ENCODE measurements at regions not wholly inside any gene's neighbourhood (a gene's known extent, or its start where the extent isn't known, plus 50 kb on each side); places are given as distances from the start of the nearest gene placed in this dataset.

DNA sequence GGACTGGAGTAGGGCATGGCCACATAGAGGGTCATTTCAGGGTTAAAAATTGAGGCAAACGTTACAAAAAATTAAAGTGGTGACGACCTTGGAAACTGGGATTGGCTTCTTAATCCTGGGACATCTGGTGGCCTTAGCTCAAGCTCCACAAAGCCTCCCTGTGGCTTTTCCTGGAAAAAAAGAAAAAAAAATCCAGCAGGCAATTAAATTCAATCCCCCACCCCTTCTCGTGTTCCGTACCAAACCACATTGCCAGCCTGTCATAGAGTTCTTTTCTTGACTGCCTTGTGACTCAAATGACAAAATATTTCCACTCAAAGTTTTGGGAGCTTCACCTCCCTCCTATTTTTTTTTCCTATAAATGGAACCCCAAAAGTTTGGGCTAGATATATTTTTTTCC is 195.6 kb downstream of the HRH4 start:
- Histone ChIP-seq H3K27ac (replicated peaks; ENCODE audit: low read length) (no peak overlapping the region), H3K4me1 (ENCODE audit: control insufficient read depth in 2 of 2, insufficient read depth in 1 of 2, low read depth in 1 of 2, low read length in 2 of 2) (peaks cover 0 to 1% of the 10 kb centered on the region in 2 donors), H2BK120ac (ENCODE audit: low read depth, low read length) (no peak overlapping the region), H4K91ac (ENCODE audit: low read depth, low read length, poor library complexity) (no peak overlapping the region), H3K36me3 (replicated peaks in 1 of 2; ENCODE audit: control insufficient read depth in 2 of 2, insufficient read depth in 2 of 2, low read length in 2 of 2) (no peaks in the 10 kb centered on the region), H3K14ac (ENCODE audit: low read length) (no peak overlapping the region), H3K18ac (ENCODE audit: low read length) (no peak overlapping the region), H3K4me3 (ENCODE audit: low read length in 2 of 2) (no peak overlapping the region), H3K4ac (ENCODE audit: low read length) (no peak overlapping the region), H2BK15ac (ENCODE audit: low read length) (no peak overlapping the region), H2AFZ (ENCODE audit: low read length) (no peak overlapping the region), H3K27me3 (ENCODE audit: control insufficient read depth in 3 of 3, insufficient read depth in 3 of 3, low read depth in 1 of 3, low read length in 3 of 3) (no peaks in the 10 kb centered on the region), H4K8ac (ENCODE audit: low read depth, low read length) (no peak overlapping the region), H3K9me3 (replicated peaks in 1 of 2; ENCODE audit: control insufficient read depth in 2 of 2, insufficient read depth in 1 of 2, low read depth in 1 of 2, low read length in 2 of 2) (peaks cover 0 to 3% of the 10 kb centered on the region in 2 donors), H3K9ac (ENCODE audit: low read depth, low read length, poor library complexity) (no peak overlapping the region), H2AK5ac (ENCODE audit: low read depth, low read length) (no peak overlapping the region), H2BK5ac (ENCODE audit: low read length) (no peak overlapping the region), H2BK12ac (ENCODE audit: low read length) (no peak overlapping the region), H3K23ac (ENCODE audit: low read depth, low read length, poor library complexity) (no peak overlapping the region), H3K79me1 (ENCODE audit: low read depth, low read length) (no peaks in the 10 kb centered on the region), H3K4me2 (ENCODE audit: insufficient read depth, low read length, poor library complexity, severe bottlenecking) (no peak overlapping the region)
- no CpG with 5 or more reads among the region's 4 CpGs for whole genome bisulfite sequencing, 2 donors (ENCODE audit: extremely low coverage in 2 of 2, insufficient read length in 2 of 2, insufficient replicate concordance in 1 of 2)
- DNase-seq (ENCODE audit: low spot score): no peak

DNA sequence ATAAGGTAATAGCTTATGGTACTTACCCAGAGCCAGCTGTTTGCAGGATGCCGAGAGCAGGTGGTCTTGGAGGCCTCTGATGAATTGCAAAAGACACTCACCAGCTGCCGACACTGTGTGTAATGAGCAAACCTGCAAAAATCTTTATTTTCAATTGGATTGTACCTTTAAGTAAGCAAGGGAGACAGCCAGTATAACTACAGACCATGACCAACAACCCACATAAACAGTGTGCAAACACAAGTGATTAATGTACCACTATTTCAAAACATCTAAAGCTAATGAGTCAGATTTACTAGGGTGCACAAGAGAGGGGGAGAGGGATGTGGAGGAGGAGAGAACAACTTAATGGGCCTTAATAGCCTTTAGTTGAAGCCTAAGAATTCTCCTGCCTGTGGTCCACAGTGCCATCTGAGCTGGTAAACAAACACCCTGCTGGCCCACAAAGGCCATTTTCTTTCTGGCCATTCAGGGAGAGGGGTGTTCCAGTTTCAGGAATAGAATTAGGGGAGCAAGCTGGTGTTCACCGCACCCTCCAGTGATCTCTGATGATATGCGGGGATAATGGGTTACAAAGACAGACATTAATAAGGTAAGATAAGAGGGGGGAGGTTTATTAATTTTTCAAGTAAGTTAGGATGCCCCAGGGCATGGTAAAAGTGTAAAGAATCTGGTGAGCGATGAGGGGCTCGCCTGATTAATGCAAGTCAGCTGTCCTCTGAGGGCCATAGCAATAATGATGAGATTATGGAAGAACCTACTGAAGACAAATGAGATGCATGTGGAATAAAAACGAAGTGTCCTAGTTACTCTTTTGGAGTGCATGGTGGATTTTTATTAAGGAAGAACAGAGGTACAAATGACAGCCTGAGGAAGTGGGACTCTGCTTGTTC is 196.4 kb downstream of the HRH4 start:
- H3K9ac ChIP-seq (ENCODE audit: low read depth, low read length, poor library complexity): no peak overlapping the region
- H3K9me3 ChIP-seq (replicated peaks in 1 of 2; ENCODE audit: control insufficient read depth in 2 of 2, insufficient read depth in 1 of 2, low read depth in 1 of 2, low read length in 2 of 2): no peaks in the 10 kb centered on the region
- no peak overlapping the region for H3K4me2 ChIP-seq (ENCODE audit: insufficient read depth, low read length, poor library complexity, severe bottlenecking)
- H3K4me3 ChIP-seq (ENCODE audit: low read length in 2 of 2): no peak overlapping the region
- H3K4me1 ChIP-seq (ENCODE audit: control insufficient read depth in 2 of 2, insufficient read depth in 1 of 2, low read depth in 1 of 2, low read length in 2 of 2): peaks cover 0 to 1% of the 10 kb centered on the region in 2 donors
- H2AFZ ChIP-seq (ENCODE audit: low read length): no peak overlapping the region
- no peaks in the 10 kb centered on the region for H3K36me3 ChIP-seq (replicated peaks in 1 of 2; ENCODE audit: control insufficient read depth in 2 of 2, insufficient read depth in 2 of 2, low read length in 2 of 2)
- H2BK15ac ChIP-seq (ENCODE audit: low read length): no peak overlapping the region
- no peak overlapping the region for H3K27ac ChIP-seq (replicated peaks; ENCODE audit: low read length)
- H3K18ac ChIP-seq (ENCODE audit: low read length): no peak overlapping the region
- H2BK12ac ChIP-seq (ENCODE audit: low read length): no peak overlapping the region
- no peak overlapping the region for H2BK120ac ChIP-seq (ENCODE audit: low read depth, low read length)
- H4K91ac ChIP-seq (ENCODE audit: low read depth, low read length, poor library complexity): no peak overlapping the region
- no peak overlapping the region for H2BK5ac ChIP-seq (ENCODE audit: low read length)
- no peak overlapping the region for H3K4ac ChIP-seq (ENCODE audit: low read length)
- no peaks in the 10 kb centered on the region for H3K79me1 ChIP-seq (ENCODE audit: low read depth, low read length)
- H3K23ac ChIP-seq (ENCODE audit: low read depth, low read length, poor library complexity): no peak overlapping the region
- H3K27me3 ChIP-seq (ENCODE audit: control insufficient read depth in 3 of 3, insufficient read depth in 3 of 3, low read depth in 1 of 3, low read length in 3 of 3): no peaks in the 10 kb centered on the region
- H4K8ac ChIP-seq (ENCODE audit: low read depth, low read length): no peak overlapping the region
- no peak overlapping the region for H2AK5ac ChIP-seq (ENCODE audit: low read depth, low read length)
- no peak for DNase-seq (ENCODE audit: low spot score)
- no CpG with 5 or more reads among the region's 7 CpGs for WGBS, 2 donors (ENCODE audit: extremely low coverage in 2 of 2, insufficient read length in 2 of 2, insufficient replicate concordance in 1 of 2)
- H3K14ac ChIP-seq (ENCODE audit: low read length): no peak overlapping the region

DNA sequence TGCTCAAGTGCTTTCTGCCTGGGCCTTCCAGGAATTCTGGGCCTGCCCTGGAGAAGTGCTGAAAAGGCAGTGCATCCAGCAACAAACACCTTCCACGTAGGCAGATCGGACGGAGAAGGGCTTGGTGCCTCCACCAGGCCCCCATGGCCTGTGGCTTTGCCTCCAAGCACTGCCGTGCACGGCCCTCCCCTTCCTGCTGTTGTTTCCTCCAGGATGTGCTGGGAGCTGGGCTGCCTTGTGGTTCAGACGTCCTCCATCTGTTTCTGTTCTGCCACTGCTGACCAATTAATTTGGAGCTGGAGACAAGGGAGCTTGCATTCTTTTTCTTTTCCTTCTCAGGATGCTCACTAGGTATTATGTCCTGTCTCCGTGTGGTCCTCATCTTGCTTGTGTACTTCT is 197.0 kb downstream of the HRH4 start:
- peaks cover 0 to 1% of the 10 kb centered on the region in 2 donors for H3K4me1 ChIP-seq (ENCODE audit: control insufficient read depth in 2 of 2, insufficient read depth in 1 of 2, low read depth in 1 of 2, low read length in 2 of 2)
- H3K4ac ChIP-seq (ENCODE audit: low read length): no peak overlapping the region
- no peak overlapping the region for H2BK120ac ChIP-seq (ENCODE audit: low read depth, low read length)
- H3K14ac ChIP-seq (ENCODE audit: low read length): no peak overlapping the region
- no peak overlapping the region for H2BK15ac ChIP-seq (ENCODE audit: low read length)
- no CpG with 5 or more reads among the region's 7 CpGs for WGBS, 2 donors (ENCODE audit: extremely low coverage in 2 of 2, insufficient read length in 2 of 2, insufficient replicate concordance in 1 of 2)
- no peak overlapping the region for H2AFZ ChIP-seq (ENCODE audit: low read length)
- no peak overlapping the region for H2BK5ac ChIP-seq (ENCODE audit: low read length)
- DNase-seq (ENCODE audit: low spot score): no peak
- H3K4me2 ChIP-seq (ENCODE audit: insufficient read depth, low read length, poor library complexity, severe bottlenecking): no peak overlapping the region
- no peak overlapping the region for H4K8ac ChIP-seq (ENCODE audit: low read depth, low read length)
- H3K18ac ChIP-seq (ENCODE audit: low read length): no peak overlapping the region
- no peak overlapping the region for H2BK12ac ChIP-seq (ENCODE audit: low read length)
- no peak overlapping the region for H3K23ac ChIP-seq (ENCODE audit: low read depth, low read length, poor library complexity)
- no peak overlapping the region for H2AK5ac ChIP-seq (ENCODE audit: low read depth, low read length)
- no peak overlapping the region for H4K91ac ChIP-seq (ENCODE audit: low read depth, low read length, poor library complexity)
- no peaks in the 10 kb centered on the region for H3K9me3 ChIP-seq (replicated peaks in 1 of 2; ENCODE audit: control insufficient read depth in 2 of 2, insufficient read depth in 1 of 2, low read depth in 1 of 2, low read length in 2 of 2)
- no peaks in the 10 kb centered on the region for H3K79me1 ChIP-seq (ENCODE audit: low read depth, low read length)
- no peaks in the 10 kb centered on the region for H3K36me3 ChIP-seq (replicated peaks in 1 of 2; ENCODE audit: control insufficient read depth in 2 of 2, insufficient read depth in 2 of 2, low read length in 2 of 2)
- H3K27me3 ChIP-seq (ENCODE audit: control insufficient read depth in 3 of 3, insufficient read depth in 3 of 3, low read depth in 1 of 3, low read length in 3 of 3): peaks cover 0 to 2% (median 0%) of the 10 kb centered on the region in 3 experiments
- no peak overlapping the region for H3K27ac ChIP-seq (replicated peaks; ENCODE audit: low read length)
- H3K9ac ChIP-seq (ENCODE audit: low read depth, low read length, poor library complexity): no peak overlapping the region
- no peak overlapping the region for H3K4me3 ChIP-seq (ENCODE audit: low read length in 2 of 2)

DNA sequence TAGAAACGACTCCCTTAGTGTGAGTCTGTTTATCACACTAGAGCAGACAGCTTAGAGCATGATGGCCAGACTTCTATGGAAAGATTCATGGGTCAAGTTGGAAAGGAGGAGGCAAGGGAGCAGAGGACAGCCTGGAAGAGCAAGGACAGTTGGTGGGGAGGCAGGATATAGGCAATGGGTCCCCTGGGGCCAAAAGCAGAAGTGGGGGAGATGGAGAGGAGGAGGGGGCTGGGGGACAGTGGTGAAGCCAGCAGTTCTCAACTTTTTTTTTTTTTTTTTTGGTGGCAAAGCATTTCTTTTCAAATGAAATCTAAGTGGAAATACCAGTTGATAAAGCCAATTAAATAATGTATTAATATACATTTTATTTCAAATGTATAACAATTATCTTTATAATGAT is 197.9 kb downstream of the HRH4 start:
- H2BK5ac ChIP-seq (ENCODE audit: low read length): no peak overlapping the region
- no peak overlapping the region for H3K23ac ChIP-seq (ENCODE audit: low read depth, low read length, poor library complexity)
- no peak overlapping the region for H3K18ac ChIP-seq (ENCODE audit: low read length)
- H3K4me3 ChIP-seq (ENCODE audit: low read length in 2 of 2): no peak overlapping the region
- no peak overlapping the region for H3K4ac ChIP-seq (ENCODE audit: low read length)
- H2AK5ac ChIP-seq (ENCODE audit: low read depth, low read length): no peak overlapping the region
- H3K4me2 ChIP-seq (ENCODE audit: insufficient read depth, low read length, poor library complexity, severe bottlenecking): no peak overlapping the region
- no peaks in the 10 kb centered on the region for H3K9me3 ChIP-seq (replicated peaks in 1 of 2; ENCODE audit: control insufficient read depth in 2 of 2, insufficient read depth in 1 of 2, low read depth in 1 of 2, low read length in 2 of 2)
- no peak overlapping the region for H3K27ac ChIP-seq (replicated peaks; ENCODE audit: low read length)
- H3K14ac ChIP-seq (ENCODE audit: low read length): no peak overlapping the region
- no peak overlapping the region for H3K9ac ChIP-seq (ENCODE audit: low read depth, low read length, poor library complexity)
- H4K8ac ChIP-seq (ENCODE audit: low read depth, low read length): no peak overlapping the region
- H2BK120ac ChIP-seq (ENCODE audit: low read depth, low read length): no peak overlapping the region
- no peaks in the 10 kb centered on the region for H3K36me3 ChIP-seq (replicated peaks in 1 of 2; ENCODE audit: control insufficient read depth in 2 of 2, insufficient read depth in 2 of 2, low read length in 2 of 2)
- peaks cover 0 to 5% (median 0%) of the 10 kb centered on the region in 3 experiments for H3K27me3 ChIP-seq (ENCODE audit: control insufficient read depth in 3 of 3, insufficient read depth in 3 of 3, low read depth in 1 of 3, low read length in 3 of 3)
- no peak for DNase-seq (ENCODE audit: low spot score)
- H3K4me1 ChIP-seq (ENCODE audit: control insufficient read depth in 2 of 2, insufficient read depth in 1 of 2, low read depth in 1 of 2, low read length in 2 of 2): peaks cover 0 to 1% of the 10 kb centered on the region in 2 donors
- H2BK12ac ChIP-seq (ENCODE audit: low read length): no peak overlapping the region
- WGBS, 2 donors (ENCODE audit: extremely low coverage in 2 of 2, insufficient read length in 2 of 2, insufficient replicate concordance in 1 of 2): no CpG with 5 or more reads among the region's 1 CpG
- no peak overlapping the region for H2BK15ac ChIP-seq (ENCODE audit: low read length)
- H4K91ac ChIP-seq (ENCODE audit: low read depth, low read length, poor library complexity): no peak overlapping the region
- no peaks in the 10 kb centered on the region for H3K79me1 ChIP-seq (ENCODE audit: low read depth, low read length)
- H2AFZ ChIP-seq (ENCODE audit: low read length): no peak overlapping the region
